IMR-90 (cell line): ENCODE measurements at regions not wholly inside any gene's neighbourhood (a gene's known extent, or its start where the extent isn't known, plus 50 kb on each side); places are given as distances from the start of the nearest gene placed in this dataset.

ENCODE experiments used
- ATAC-seq: fragments of 200-7000 bp; cut with Tn5 transposase; 2 replicates; pipeline ENCODE4 v1.9.1; 2020; ENCODE audit warnings: low read depth, mild to moderate bottlenecking, moderate library complexity
- BruUV-seq: library from RNA; stranded (reverse); fragments of 400-500 nt; replicated peaks from 2 replicates; lab custom pipeline; 2021; lab: Mats Ljungman, UMichigan
- CTCF ChIA-PET: fragments of 300-600 bp; formaldehyde crosslinking; extraction: SDS; loops from one replicate; lab custom pipeline; 2021; ENCODE audit warnings: antibody characterized with exemption; lab: Yijun Ruan, JAX
- POLR2A ChIA-PET: fragments of 300-600 bp; sonication (Branson Sonifier 250); formaldehyde crosslinking; loops from one replicate; lab custom pipeline; 2022; ENCODE audit warnings: antibody characterized with exemption; ENCODE audit not compliant: unreplicated experiment; lab: Charles Lee
- DNase-seq: peaks from one replicate; pipeline ENCODE4 v3.0.0; 2013
- H2AFZ ChIP-seq: replicated peaks from 2 replicates; pipeline ENCODE3; 2013; ENCODE audit warnings: low read length, mild to moderate bottlenecking; ENCODE audit not compliant: poor library complexity
- H2AK5ac ChIP-seq: 2 replicates; pipeline ENCODE4 v1.6.1; 2013; ENCODE audit warnings: low read depth, low read length, inconsistent platforms
- H2AK9ac ChIP-seq: replicated peaks from 2 replicates; pipeline ENCODE3; 2013; ENCODE audit warnings: mild to moderate bottlenecking, low read depth, low read length, moderate library complexity; ENCODE audit not compliant: poor library complexity
- H2BK120ac ChIP-seq: 2 replicates; pipeline ENCODE4 v1.6.1; 2013; ENCODE audit warnings: low read depth, low read length, inconsistent platforms
- H2BK15ac ChIP-seq: 3 replicates; pipeline ENCODE4 v1.6.1; 2013; ENCODE audit warnings: low read depth, low read length, inconsistent platforms
- H2BK20ac ChIP-seq: 2 replicates; pipeline ENCODE4 v1.6.1; 2013; ENCODE audit warnings: low read depth, mild to moderate bottlenecking, inconsistent platforms, low read length, moderate library complexity
- H2BK5ac ChIP-seq: 2 replicates; pipeline ENCODE4 v1.6.1; 2013; ENCODE audit warnings: mild to moderate bottlenecking, low read depth, low read length, inconsistent platforms; ENCODE audit not compliant: poor library complexity, severe bottlenecking
- H3K14ac ChIP-seq: replicated peaks from 2 replicates; pipeline ENCODE4 v1.6.1; 2013; ENCODE audit warnings: low read depth, low read length, inconsistent platforms
- H3K18ac ChIP-seq: 2 replicates; pipeline ENCODE4 v1.6.1; 2013; ENCODE audit warnings: low read depth, low read length, control low read depth
- H3K23ac ChIP-seq: 2 replicates; pipeline ENCODE4 v1.6.1; 2013; ENCODE audit warnings: low read depth, low read length, inconsistent platforms
- H3K27ac ChIP-seq: 2 replicates; pipeline ENCODE4 v1.5.1; 2013; ENCODE audit warnings: mild to moderate bottlenecking, control low read depth, low read length; ENCODE audit not compliant: insufficient read depth
- H3K27me3 ChIP-seq: 2 replicates; pipeline ENCODE4 v1.6.1; 2013; ENCODE audit warnings: low read length; ENCODE audit not compliant: control insufficient read depth, insufficient read depth
- H3K36me3 ChIP-seq: 2 replicates; pipeline ENCODE4 v1.6.1; 2013; ENCODE audit warnings: low read length, mixed read lengths; ENCODE audit not compliant: control insufficient read depth, insufficient read depth
- H3K4ac ChIP-seq: 2 replicates; pipeline ENCODE4 v1.6.1; 2013; ENCODE audit warnings: low read depth, low read length, inconsistent platforms
- H3K4me1 ChIP-seq: 2 replicates; pipeline ENCODE4 v1.6.1; 2013; ENCODE audit warnings: low read length, mixed read lengths; ENCODE audit not compliant: control insufficient read depth, insufficient read depth
- H3K4me2 ChIP-seq: 2 replicates; pipeline ENCODE4 v1.6.1; 2013; ENCODE audit warnings: low read depth, mild to moderate bottlenecking, control low read depth, low read length, moderate library complexity
- H3K4me3 ChIP-seq: 2 replicates; pipeline ENCODE4 v1.5.1; 2013; ENCODE audit warnings: low read depth, mild to moderate bottlenecking, control low read depth, low read length, moderate library complexity; ENCODE audit not compliant: insufficient read depth
- H3K56ac ChIP-seq: 2 replicates; pipeline ENCODE4 v1.6.1; 2013; ENCODE audit warnings: low read length, inconsistent platforms; ENCODE audit not compliant: insufficient read depth; ENCODE audit errors: extremely low read depth
- H3K79me1 ChIP-seq, 2 experiments: 2 replicates each; pipeline ENCODE4 v1.6.1; 2013; ENCODE audit warnings: low read length in 2 of 2, inconsistent platforms in 1 of 2, low read depth in 1 of 2
- H3K9ac ChIP-seq: 2 replicates; pipeline ENCODE4 v1.6.1; 2013; ENCODE audit warnings: low read depth, low read length, control low read depth
- H3K9me1 ChIP-seq: 2 replicates; pipeline ENCODE4 v1.6.1; 2013; ENCODE audit warnings: low read length, inconsistent platforms; ENCODE audit not compliant: insufficient read depth
- H3K9me3 ChIP-seq: 2 replicates; pipeline ENCODE4 v1.6.1; 2013; ENCODE audit warnings: low read length; ENCODE audit not compliant: control insufficient read depth, insufficient read depth
- H4K20me1 ChIP-seq: 2 replicates; pipeline ENCODE4 v1.6.1; 2013; ENCODE audit warnings: low read length, inconsistent platforms; ENCODE audit not compliant: insufficient read depth
- H4K5ac ChIP-seq: 2 replicates; pipeline ENCODE4 v1.6.1; 2013; ENCODE audit warnings: mild to moderate bottlenecking, low read depth, low read length, control low read depth
- H4K8ac ChIP-seq, 2 experiments: 2 replicates each; pipeline ENCODE4 v1.6.1; 2013; ENCODE audit warnings: low read depth in 2 of 2, low read length in 2 of 2, control low read depth in 1 of 2, inconsistent platforms in 1 of 2
- H4K91ac ChIP-seq: 2 replicates; pipeline ENCODE4 v1.6.1; 2013; ENCODE audit warnings: low read depth, low read length, inconsistent platforms; ENCODE audit not compliant: insufficient read depth
- CEBPB ChIP-seq: IDR thresholded peaks from 2 replicates; pipeline ENCODE4 v1.6.1; 2012; ENCODE audit warnings: low read depth, low read length, improper control_type of control experiment
- FOS ChIP-seq: fragments of 150-350 bp; IDR thresholded peaks from 2 replicates; pipeline ENCODE4 v1.6.1; 2016; ENCODE audit warnings: low read depth, low read length
- MAZ ChIP-seq: IDR thresholded peaks from 2 replicates; pipeline ENCODE4 v1.6.1; 2012; ENCODE audit warnings: low read depth, mild to moderate bottlenecking, low read length, improper control_type of control experiment, moderate library complexity, borderline replicate concordance
- NFE2L2 ChIP-seq: fragments of 150-350 bp; IDR thresholded peaks from 2 replicates; pipeline ENCODE4 v1.6.1; 2016; ENCODE audit warnings: low read depth, mild to moderate bottlenecking, low read length
- POLR2A ChIP-seq: IDR thresholded peaks from 2 replicates; pipeline ENCODE4 v1.6.1; 2012; ENCODE audit warnings: mild to moderate bottlenecking, low read depth, low read length
- RFX5 ChIP-seq: IDR thresholded peaks from 2 replicates; pipeline ENCODE4 v1.8.0; 2012; ENCODE audit warnings: low read depth, mild to moderate bottlenecking, low read length, moderate library complexity
- WGBS, 2 experiments: methylation state at CpG; one replicate each; pipeline versions ENCODE4 v1.1.5 to v1.1.7; 2013; ENCODE audit warnings: missing lambda C conversion rate in 2 of 2; ENCODE audit not compliant: insufficient read length in 1 of 2; ENCODE audit errors: extremely low coverage in 2 of 2; 5-methylcytosine and 5-hydroxymethylcytosine counted together
- dilution Hi-C: fragments of 300-500 bp; cut with HindIII; formaldehyde crosslinking; loops from one replicate; pipeline ENCODE4 v1.14.3; 2018; ENCODE audit warnings: low sequenced_read_pairs; ENCODE audit not compliant: unreplicated experiment
- in situ Hi-C: fragments of 300-500 bp; cut with MboI; formaldehyde crosslinking; loops from 3 replicates; pipeline ENCODE4 v1.14.3; 2019; ENCODE audit warnings: low sequenced_read_pairs, inconsistent platforms, mixed read lengths
- intact Hi-C: fragments of 100-400 bp; cut with micrococcal nuclease; formaldehyde crosslinking; loops from 2 replicates; pipeline ENCODE4 v1.10.0; 2022

GRCh38 chr12:111135293-111135832 is 215.0 kb upstream of the MYL2 start:
- no peaks in the 10 kb centered on the region for H3K36me3 ChIP-seq
- no peaks in the 10 kb centered on the region for H3K27me3 ChIP-seq
- no peak overlapping the region for H4K91ac ChIP-seq
- no peak overlapping the region for H2BK120ac ChIP-seq
- no peak overlapping the region for H4K5ac ChIP-seq
- no peak overlapping the region for H2AK9ac ChIP-seq
- H3K9me3 ChIP-seq, result no peaks in the 10 kb centered on the region
- ChIA-PET POLR2A (no interaction called here), CTCF (no interaction called here)
- no peak overlapping the region for H3K23ac ChIP-seq
- H3K4me2 ChIP-seq, result no peak overlapping the region
- H3K56ac ChIP-seq, result no peak overlapping the region
- H2AK5ac ChIP-seq, result no peak overlapping the region
- H2BK20ac ChIP-seq, result no peak overlapping the region
- no peak overlapping the region for H4K8ac ChIP-seq
- H3K4me1 ChIP-seq, result no peaks in the 10 kb centered on the region
- no peaks in the 10 kb centered on the region for H3K79me1 ChIP-seq
- intact Hi-C loops (no loop called here), in situ Hi-C loops (no loop called here), dilution Hi-C loops (no loop called here)
- no peaks in the 10 kb centered on the region for H3K9me1 ChIP-seq
- no peak overlapping the region for H2BK15ac ChIP-seq
- H3K4me3 ChIP-seq, result no peak overlapping the region
- H2AFZ ChIP-seq, result no peak overlapping the region
- no peak for ATAC-seq
- H3K9ac ChIP-seq, result no peak overlapping the region
- H2BK5ac ChIP-seq, result no peak overlapping the region
- no peak overlapping the region for H3K18ac ChIP-seq
- TF ChIP-seq NFE2L2, result no peak
- no peak for TF ChIP-seq MAZ
- TF ChIP-seq RFX5, result no peak
- no peak for TF ChIP-seq FOS
- TF ChIP-seq CEBPB, result no peak
- no peak for TF ChIP-seq POLR2A
- no peak overlapping the region for H3K27ac ChIP-seq
- no peak overlapping the region for H3K4ac ChIP-seq
- whole genome bisulfite sequencing, 2 experiments, result 79% methylated on average over 2 of the region's 5 CpGs; no CpG with 5 or more reads in 1 of the 2 experiments
- BruUV-seq, result no TSS peak
- H3K14ac ChIP-seq, result no peak overlapping the region
- no peaks in the 10 kb centered on the region for H4K20me1 ChIP-seq
- no peak for DNase-seq
